ENCODE measurements at regions not wholly inside any gene's neighbourhood (a gene's known extent, or its start where the extent isn't known, plus 50 kb on each side); places are given as distances from the start of the nearest gene placed in this dataset.

- DNase-seq: no peak
Observed at GRCh38 chr13:46951516-46951915, 54.7 kb upstream of the HTR2A start.

GRCh38 chr13:46949211-46949610 is 52.4 kb upstream of the HTR2A start:
- no peak for DNase-seq

GRCh38 chr13:46948338-46948737 is 51.5 kb upstream of the HTR2A start:
- DNase-seq: no peak

- DNase-seq: no peak
Observed at GRCh38 chr13:46947425-46948191, 50.8 kb upstream of the HTR2A start.

All from CD4-positive, alpha-beta T cell treated with Interleukin-4 for 1 hour (primary cell).